ENCODE measurements at regions not wholly inside any gene's neighbourhood (a gene's known extent, or its start where the extent isn't known, plus 50 kb on each side); places are given as distances from the start of the nearest gene placed in this dataset.

DNA sequence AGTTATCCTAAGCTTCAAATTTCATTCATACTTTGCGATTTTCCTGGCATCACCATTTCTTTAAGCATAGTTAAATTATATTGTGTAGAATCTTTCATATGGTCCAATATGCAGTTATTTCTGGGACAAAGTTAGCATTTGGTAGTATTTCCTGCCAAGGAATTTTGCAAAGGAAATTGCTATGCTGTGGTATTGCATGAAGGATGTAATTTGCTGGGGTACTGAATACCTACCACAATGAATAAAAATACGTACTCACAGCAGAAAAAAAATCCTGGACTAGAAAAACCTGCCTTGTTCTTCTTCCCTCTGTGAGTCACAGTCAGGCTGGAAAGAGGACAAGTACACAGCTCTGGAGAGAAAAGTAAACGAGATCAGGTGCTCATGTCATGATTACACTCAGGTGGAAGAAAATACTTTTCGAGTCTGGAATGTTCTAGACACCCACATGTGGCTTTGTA lies 241.2 kb downstream of the PTBP2 start:
- DNase-seq (ENCODE audit: low read depth) = peak; percentile 17

DNA sequence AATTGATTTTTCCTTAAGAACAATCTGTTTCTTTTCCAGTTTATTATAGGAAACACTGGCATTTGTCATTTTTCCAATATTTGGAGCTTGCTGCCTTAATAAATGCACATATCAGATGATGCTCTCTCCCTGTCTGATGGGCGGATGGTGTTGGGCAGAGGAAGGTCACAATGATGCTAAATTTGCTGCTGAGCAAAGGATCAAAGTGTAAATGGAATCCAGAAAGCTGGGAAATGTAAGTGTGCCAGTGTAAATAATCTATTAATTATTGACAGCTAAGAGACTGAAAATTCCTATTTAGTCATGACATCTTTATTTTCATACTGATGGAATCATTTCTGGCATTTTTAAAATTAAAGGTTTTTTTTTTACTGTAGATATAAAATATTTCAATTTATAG lies 243.2 kb downstream of the PTBP2 start:
- DNase-seq (ENCODE audit: low read depth) = no peak

DNA sequence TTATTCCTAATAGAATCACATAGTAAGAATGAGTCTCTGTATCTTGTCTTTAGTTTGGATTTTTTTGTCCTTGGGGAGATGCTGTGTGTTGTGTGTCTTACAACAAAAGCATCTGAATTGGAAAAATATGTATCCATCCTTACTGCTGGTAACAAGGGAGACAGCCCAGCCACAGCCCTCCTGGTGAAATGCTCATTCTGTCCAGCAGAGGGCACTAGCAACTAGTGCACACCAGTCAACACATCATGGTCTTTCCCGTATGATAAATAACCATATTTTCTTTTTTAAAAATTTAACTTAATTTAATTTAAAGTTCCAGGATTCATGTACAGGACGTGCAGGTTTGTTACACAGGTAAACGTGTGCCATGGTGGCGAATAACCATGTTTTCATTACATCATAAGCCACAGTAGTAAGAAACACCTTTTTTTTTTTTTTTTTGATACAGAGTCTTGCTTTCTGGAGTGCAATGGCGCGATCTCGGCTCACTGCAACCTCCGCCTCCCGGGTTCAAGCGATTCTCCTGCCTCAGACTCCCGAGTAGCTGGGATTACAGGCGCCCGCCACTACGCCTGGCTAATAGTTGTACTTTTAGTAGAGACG lies 245.1 kb downstream of the PTBP2 start:
- peak; percentile 78 for DNase-seq (ENCODE audit: low read depth)

DNA sequence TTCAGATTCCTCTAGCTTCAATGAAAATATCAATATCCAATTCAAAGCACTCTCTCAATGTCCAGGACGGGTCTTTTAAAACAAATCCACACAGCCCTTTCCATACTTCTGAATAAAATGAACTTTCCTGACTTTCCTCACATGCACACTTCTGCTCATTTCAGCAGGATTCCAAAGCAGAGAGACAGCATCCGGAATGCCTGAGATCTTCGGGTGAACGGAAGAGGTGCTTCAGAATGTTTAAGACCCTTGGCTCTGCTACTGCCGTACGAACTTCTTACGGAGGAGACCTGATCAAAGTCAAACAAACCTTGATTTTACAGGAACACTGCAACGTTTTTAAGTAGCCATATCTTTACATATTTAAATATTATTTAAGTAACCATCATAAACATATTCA lies 245.7 kb downstream of the PTBP2 start:
- no peak for DNase-seq (ENCODE audit: low read depth)

GRCh38 chr1:96968541-96968940 lies 247.0 kb downstream of the PTBP2 start:
- no peak for DNase-seq (ENCODE audit: low read depth)

GRCh38 chr1:96968983-96969382 lies 247.4 kb downstream of the PTBP2 start:
- no peak for DNase-seq (ENCODE audit: low read depth)

DNA sequence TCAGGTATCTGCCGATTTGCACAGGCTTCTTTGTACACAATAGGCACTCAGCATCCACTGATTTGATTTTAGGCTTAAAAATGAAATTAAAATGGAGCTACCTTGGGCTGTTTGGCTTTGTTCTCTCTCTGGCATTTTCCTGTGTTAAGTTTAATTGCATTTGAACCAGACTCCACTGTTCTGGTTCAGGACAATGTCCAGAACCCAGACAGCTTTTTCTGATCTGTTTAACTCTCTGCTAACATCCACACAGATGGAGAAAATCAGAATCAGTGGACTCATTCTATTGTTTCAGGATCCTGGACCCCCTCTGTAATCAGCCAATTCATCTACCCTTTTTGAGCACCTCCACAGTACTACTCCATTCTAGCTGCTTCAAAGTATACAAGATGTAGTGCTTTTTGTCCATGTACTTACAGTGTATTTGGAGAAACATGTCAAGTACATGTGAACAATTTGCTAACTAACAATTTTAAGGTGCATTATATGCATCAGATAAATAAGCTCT lies 248.1 kb downstream of the PTBP2 start:
- DNase-seq (ENCODE audit: low read depth) = no peak

DNA sequence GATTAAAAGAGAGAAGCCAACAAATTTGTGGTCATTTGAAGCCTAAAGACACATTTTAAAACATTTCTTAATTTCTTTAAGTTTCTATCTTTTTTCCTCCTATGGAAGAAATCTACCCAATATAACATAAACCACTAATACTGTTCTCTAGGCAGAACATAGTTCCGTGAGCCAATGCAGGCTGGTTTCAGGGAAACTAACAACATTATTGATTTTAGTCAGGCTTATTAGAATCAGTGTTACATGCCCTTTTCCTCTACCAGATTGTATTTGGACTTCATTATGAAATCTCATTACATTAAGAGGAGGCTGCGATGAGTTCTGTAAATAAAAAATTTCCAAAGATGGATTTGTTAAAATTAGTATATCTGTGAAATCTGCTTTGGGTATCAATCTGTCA lies 249.9 kb downstream of the PTBP2 start:
- no peak for DNase-seq (ENCODE audit: low read depth)

DNA sequence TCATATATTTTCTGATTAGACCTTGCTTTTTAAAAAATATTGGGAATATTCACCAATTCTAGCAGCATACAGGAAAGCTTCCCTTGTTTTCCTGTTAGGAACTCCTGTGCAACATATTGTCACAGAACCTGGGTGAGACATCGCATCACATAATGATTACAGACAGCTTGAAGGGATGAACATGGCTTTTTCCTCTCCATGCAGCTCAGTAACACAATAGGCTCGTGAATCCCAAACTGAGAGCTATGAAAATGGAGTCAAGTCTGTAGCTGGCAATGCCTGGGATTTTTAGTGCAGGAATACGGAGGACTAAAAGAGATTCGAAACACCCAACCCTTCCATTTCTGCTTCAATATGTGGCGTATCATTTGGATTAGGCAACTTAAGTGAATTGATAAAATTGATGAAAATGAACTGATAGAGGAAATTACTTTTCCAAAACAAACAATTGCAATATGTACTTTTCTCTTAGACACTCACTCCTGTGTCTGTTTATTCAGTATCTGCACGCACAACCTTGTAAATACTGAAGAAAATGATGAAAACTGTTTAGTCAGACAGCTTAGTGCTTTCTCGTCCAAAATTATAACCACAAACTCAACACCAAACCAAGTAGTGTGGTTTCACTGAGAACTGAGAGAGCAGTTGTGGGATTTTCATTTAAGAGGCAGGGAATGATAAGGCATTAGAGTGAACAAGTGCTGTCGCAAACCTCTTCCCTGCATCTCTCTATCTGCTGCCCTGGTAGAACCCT lies 250.4 kb downstream of the PTBP2 start:
- no peak for DNase-seq (ENCODE audit: low read depth)

DNA sequence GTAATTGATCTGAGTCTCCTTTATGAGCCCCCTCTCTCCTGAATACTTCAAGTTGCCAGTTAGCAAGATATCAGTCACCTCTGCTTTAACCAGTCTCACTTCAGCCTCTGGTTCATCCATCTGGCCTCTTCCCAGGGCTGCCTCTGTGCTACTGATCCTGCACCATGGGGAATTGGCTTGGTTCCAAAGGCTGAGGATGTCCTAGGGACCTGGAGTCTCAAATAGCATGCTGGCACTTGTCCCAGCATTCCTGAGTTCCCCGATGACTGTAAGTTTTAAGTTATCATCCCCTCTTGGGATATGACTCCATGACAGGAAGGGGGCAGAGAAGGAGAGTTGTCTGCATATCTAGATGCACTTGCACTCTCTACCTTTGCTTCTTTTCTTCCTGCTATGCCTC lies 252.0 kb downstream of the PTBP2 start:
- DNase-seq (ENCODE audit: low read depth) = peak; percentile 46

GRCh38 chr1:96978444-96978843 lies 256.9 kb downstream of the PTBP2 start:
- no peak for DNase-seq (ENCODE audit: low read depth)

DNA sequence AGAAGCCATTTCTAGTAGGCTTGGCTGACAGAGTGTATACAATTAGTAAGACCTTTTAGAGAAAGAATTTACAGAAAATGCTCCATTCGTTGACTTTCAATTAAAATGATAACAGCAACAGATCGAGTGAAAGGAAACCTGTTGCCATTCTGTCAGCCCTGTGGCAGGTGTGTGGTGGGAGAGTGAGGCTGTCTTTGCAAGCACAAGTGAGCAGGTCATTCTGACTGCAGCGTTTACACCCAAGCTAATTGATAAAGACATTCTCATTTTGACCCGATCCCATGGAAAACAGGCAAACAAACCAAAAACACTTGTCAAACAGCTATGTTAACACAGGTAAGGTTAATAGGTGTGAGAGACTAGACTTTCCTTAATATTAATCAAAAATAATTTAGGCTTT lies 257.3 kb downstream of the PTBP2 start:
- no peak for DNase-seq (ENCODE audit: low read depth)

- DNase-seq (ENCODE audit: low read depth) = no peak
Measured at GRCh38 chr1:96979304-96980268, 258.0 kb downstream of the PTBP2 start.

DNA sequence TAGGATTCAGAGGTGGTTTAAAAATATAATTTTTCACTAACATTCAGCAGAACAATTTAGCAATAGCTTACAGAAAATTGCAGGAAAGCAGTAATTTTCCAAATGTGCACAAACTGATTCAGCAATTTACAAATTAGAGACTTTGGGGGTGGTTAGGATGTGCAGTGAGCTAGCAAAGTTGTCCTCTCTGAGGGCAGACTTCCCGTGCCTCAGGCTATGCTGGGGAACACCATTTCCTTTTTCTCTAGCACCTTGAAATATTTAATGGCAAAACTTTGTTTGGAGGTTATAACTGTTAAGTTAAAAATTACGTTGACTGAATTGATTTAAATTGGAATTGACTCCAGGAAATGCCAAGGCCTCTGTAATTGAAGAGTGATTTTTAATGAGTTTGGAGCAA lies 258.9 kb downstream of the PTBP2 start:
- no peak for DNase-seq (ENCODE audit: low read depth)

GRCh38 chr1:96981181-96981580 lies 259.6 kb downstream of the PTBP2 start:
- no peak for DNase-seq (ENCODE audit: low read depth)

- no peak for DNase-seq (ENCODE audit: low read depth)
Measured at GRCh38 chr1:96982118-96982517, 260.5 kb downstream of the PTBP2 start.

- no peak for DNase-seq (ENCODE audit: low read depth)
Measured at GRCh38 chr1:96983866-96984265, 262.3 kb downstream of the PTBP2 start.

- peak; percentile 64 for DNase-seq (ENCODE audit: low read depth)
Measured at GRCh38 chr1:96987186-96987703, 265.7 kb downstream of the PTBP2 start.

GRCh38 chr1:96989302-96989701 lies 267.7 kb downstream of the PTBP2 start:
- no peak for DNase-seq (ENCODE audit: low read depth)

- no peak for DNase-seq (ENCODE audit: low read depth)
Measured at GRCh38 chr1:96990136-96990535, 268.6 kb downstream of the PTBP2 start.

- no peak for DNase-seq (ENCODE audit: low read depth)
Measured at GRCh38 chr1:96991261-96991660, 269.7 kb downstream of the PTBP2 start.

GRCh38 chr1:96992871-96993270 lies 271.3 kb downstream of the PTBP2 start:
- DNase-seq (ENCODE audit: low read depth) = no peak
